ENCODE measurements at regions not wholly inside any gene's neighbourhood (a gene's known extent, or its start where the extent isn't known, plus 50 kb on each side); places are given as distances from the start of the nearest gene placed in this dataset.

GRCh38 chr12:75846102-75846501, 185.5 kb downstream of the PHLDA1 start:
- no peak overlapping the region for H2AFZ ChIP-seq (ENCODE audit: low read length)
- H3K4me3 ChIP-seq (ENCODE audit: insufficient read depth, low read length) = no peak overlapping the region
- H3K27ac ChIP-seq (ENCODE audit: low read depth, low read length) = no peak overlapping the region
- H3K9me3 ChIP-seq (ENCODE audit: low read depth, low read length) = no peaks in the 10 kb centered on the region
- no peak overlapping the region for H3K4me2 ChIP-seq (ENCODE audit: insufficient read depth, low read length)
- no peaks in the 10 kb centered on the region for H3K36me3 ChIP-seq (ENCODE audit: insufficient read depth, low read length)
- H4K20me1 ChIP-seq (ENCODE audit: insufficient read depth, low read length) = no peaks in the 10 kb centered on the region
- no peak for TF ChIP-seq CTCF (IDR thresholded peaks at IDR 0.05; ENCODE audit: extremely low read depth, low read depth, low read length)
- H3K27me3 ChIP-seq (ENCODE audit: insufficient read depth, low read length) = no peaks in the 10 kb centered on the region
- no peak for DNase-seq (ENCODE audit: insufficient read length, low spot score, missing footprints)
- H3K4me1 ChIP-seq (ENCODE audit: insufficient read depth, low read length) = peaks cover 21% of the 10 kb centered on the region
- no peaks in the 10 kb centered on the region for H3K79me2 ChIP-seq (ENCODE audit: insufficient read depth, low read length)

GRCh38 chr12:75844985-75845384, 186.6 kb downstream of the PHLDA1 start:
- Histone ChIP-seq H3K79me2 (ENCODE audit: insufficient read depth, low read length) (no peaks in the 10 kb centered on the region), H3K4me2 (ENCODE audit: insufficient read depth, low read length) (no peak overlapping the region), H3K36me3 (ENCODE audit: insufficient read depth, low read length) (no peaks in the 10 kb centered on the region), H3K4me1 (ENCODE audit: insufficient read depth, low read length) (peaks cover 11% of the 10 kb centered on the region), H3K27me3 (ENCODE audit: insufficient read depth, low read length) (no peaks in the 10 kb centered on the region), H3K4me3 (ENCODE audit: insufficient read depth, low read length) (no peak overlapping the region), H4K20me1 (ENCODE audit: insufficient read depth, low read length) (no peaks in the 10 kb centered on the region), H3K9me3 (ENCODE audit: low read depth, low read length) (no peaks in the 10 kb centered on the region), H3K27ac (ENCODE audit: low read depth, low read length) (no peak overlapping the region), H2AFZ (ENCODE audit: low read length) (no peak overlapping the region)
- no peak for TF ChIP-seq CTCF (IDR thresholded peaks at IDR 0.05; ENCODE audit: extremely low read depth, low read depth, low read length)
- DNase-seq (ENCODE audit: insufficient read length, low spot score, missing footprints) = no peak

GRCh38 chr12:75844049-75844770, 187.4 kb downstream of the PHLDA1 start:
- Histone ChIP-seq H3K4me2 (ENCODE audit: insufficient read depth, low read length) (no peak overlapping the region), H3K79me2 (ENCODE audit: insufficient read depth, low read length) (no peaks in the 10 kb centered on the region), H3K27ac (ENCODE audit: low read depth, low read length) (no peak overlapping the region), H3K36me3 (ENCODE audit: insufficient read depth, low read length) (no peaks in the 10 kb centered on the region), H3K4me1 (ENCODE audit: insufficient read depth, low read length) (peaks cover 11% of the 10 kb centered on the region), H3K27me3 (ENCODE audit: insufficient read depth, low read length) (no peaks in the 10 kb centered on the region), H2AFZ (ENCODE audit: low read length) (no peak overlapping the region), H3K9me3 (ENCODE audit: low read depth, low read length) (no peaks in the 10 kb centered on the region), H3K4me3 (ENCODE audit: insufficient read depth, low read length) (no peak overlapping the region), H4K20me1 (ENCODE audit: insufficient read depth, low read length) (no peaks in the 10 kb centered on the region)
- no peak for DNase-seq (ENCODE audit: insufficient read length, low spot score, missing footprints)
- TF ChIP-seq CTCF (IDR thresholded peaks at IDR 0.05; ENCODE audit: extremely low read depth, low read depth, low read length) = no peak

GRCh38 chr12:75842090-75842489, 189.5 kb downstream of the PHLDA1 start:
- Histone ChIP-seq H3K79me2 (ENCODE audit: insufficient read depth, low read length) (no peaks in the 10 kb centered on the region), H3K9me3 (ENCODE audit: low read depth, low read length) (no peaks in the 10 kb centered on the region), H3K27me3 (ENCODE audit: insufficient read depth, low read length) (no peaks in the 10 kb centered on the region), H3K36me3 (ENCODE audit: insufficient read depth, low read length) (no peaks in the 10 kb centered on the region), H2AFZ (ENCODE audit: low read length) (no peak overlapping the region), H3K4me3 (ENCODE audit: insufficient read depth, low read length) (no peak overlapping the region), H4K20me1 (ENCODE audit: insufficient read depth, low read length) (no peaks in the 10 kb centered on the region), H3K4me1 (ENCODE audit: insufficient read depth, low read length) (no peaks in the 10 kb centered on the region), H3K4me2 (ENCODE audit: insufficient read depth, low read length) (no peak overlapping the region), H3K27ac (ENCODE audit: low read depth, low read length) (no peak overlapping the region)
- DNase-seq (ENCODE audit: insufficient read length, low spot score, missing footprints) = no peak
- no peak for TF ChIP-seq CTCF (IDR thresholded peaks at IDR 0.05; ENCODE audit: extremely low read depth, low read depth, low read length)
